Hepatocyte (in vitro differentiated cells): ENCODE measurements at regions not wholly inside any gene's neighbourhood (a gene's known extent, or its start where the extent isn't known, plus 50 kb on each side); places are given as distances from the start of the nearest gene placed in this dataset.

Experiments used
- DNase-seq: peaks from one replicate; pipeline ENCODE4 v3.0.0-alpha.2; 2016; ENCODE audit warnings: low spot score
- H2AFZ ChIP-seq: fragments of 200-600 bp; sonication (generic); 2 replicates; pipeline ENCODE4 v1.6.0; 2016; ENCODE audit warnings: antibody characterized with exemption, mild to moderate bottlenecking
- H3K27ac ChIP-seq: fragments of 200-600 bp; sonication (generic); 2 replicates; pipeline ENCODE4 v1.5.1; 2016; ENCODE audit warnings: mild to moderate bottlenecking
- H3K27me3 ChIP-seq: fragments of 200-600 bp; sonication (generic); 2 replicates; pipeline ENCODE4 v1.6.1; 2016
- H3K36me3 ChIP-seq: fragments of 200-600 bp; sonication (generic); replicated peaks from 2 replicates; pipeline ENCODE4 v1.5.1; 2016; ENCODE audit warnings: low read depth; ENCODE audit not compliant: insufficient read depth
- H3K4me1 ChIP-seq: fragments of 200-600 bp; sonication (generic); 2 replicates; pipeline ENCODE4 v1.5.1; 2016; ENCODE audit warnings: mild to moderate bottlenecking, moderate library complexity; ENCODE audit not compliant: insufficient read depth
- H3K4me2 ChIP-seq: fragments of 200-600 bp; sonication (generic); 2 replicates; pipeline ENCODE4 v1.6.0; 2016
- H3K4me3 ChIP-seq: fragments of 200-600 bp; sonication (generic); 2 replicates; pipeline ENCODE4 v1.5.1; 2016; ENCODE audit warnings: mild to moderate bottlenecking
- H3K79me2 ChIP-seq: fragments of 200-600 bp; sonication (generic); 2 replicates; pipeline ENCODE4 v1.6.0; 2017; ENCODE audit warnings: mild to moderate bottlenecking
- H3K9me2 ChIP-seq: fragments of 200-600 bp; sonication (generic); replicated peaks from 2 replicates; pipeline ENCODE4 v1.6.0; 2017; ENCODE audit warnings: mild to moderate bottlenecking; ENCODE audit not compliant: insufficient read depth
- H3K9me3 ChIP-seq: fragments of 200-600 bp; sonication (generic); 2 replicates; pipeline ENCODE4 v1.5.1; 2016; ENCODE audit warnings: low read depth, mild to moderate bottlenecking
- H4K20me1 ChIP-seq: fragments of 200-600 bp; sonication (generic); 2 replicates; pipeline ENCODE4 v1.6.0; 2016; ENCODE audit warnings: mild to moderate bottlenecking; ENCODE audit not compliant: insufficient read depth, poor library complexity, severe bottlenecking
- EZH2 ChIP-seq: fragments of 200-600 bp; sonication (generic); IDR thresholded peaks from 2 replicates; pipeline ENCODE4 v1.6.1; 2016; ENCODE audit warnings: antibody characterized with exemption, mild to moderate bottlenecking, borderline replicate concordance
- EZH2phosphoT487 ChIP-seq: fragments of 200-600 bp; sonication (generic); IDR thresholded peaks from one replicate; pipeline ENCODE4 v1.6.1; 2018; ENCODE audit warnings: antibody characterized with exemption, mild to moderate bottlenecking, low read depth, moderate library complexity; ENCODE audit not compliant: unreplicated experiment, severe bottlenecking
- WGBS: methylation state at CpG from one replicate; pipeline ENCODE4 v1.1.6; 2016; ENCODE audit warnings: low lambda C conversion rate; ENCODE audit errors: missing lambda C conversion rate; 5-methylcytosine and 5-hydroxymethylcytosine counted together
- TF ChIP-seq, protein P1 (sequence below): fragments of 200-600 bp; sonication (generic); IDR thresholded peaks from 2 replicates; pipeline ENCODE4 v1.5.1; 2016; ENCODE audit warnings: antibody characterized with exemption, mild to moderate bottlenecking; ENCODE audit not compliant: poor library complexity

DNA sequence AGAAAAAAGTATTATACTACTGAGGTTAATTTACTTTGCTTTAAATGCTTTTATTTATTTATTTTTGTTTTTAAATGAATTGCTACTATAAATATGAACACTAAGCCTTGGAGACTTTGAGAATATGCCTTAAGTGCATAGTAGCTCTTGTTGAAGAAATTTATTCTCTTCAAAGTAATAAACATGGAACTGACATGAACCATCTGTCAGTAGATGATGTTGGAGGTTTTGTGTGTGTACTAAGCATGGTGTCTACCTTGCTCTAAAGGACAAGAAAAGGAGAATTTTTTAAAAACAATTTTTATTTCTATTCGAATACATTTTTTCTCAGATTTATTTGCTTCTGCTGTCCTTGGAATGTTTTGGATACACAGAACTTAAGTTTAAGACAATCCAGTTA, 81.1 kb upstream of the PDZRN3 start:
- Histone ChIP-seq H3K4me1 (peaks cover 8% of the 10 kb centered on the region), H3K9me3 (no peaks in the 10 kb centered on the region), H3K79me2 (no peaks in the 10 kb centered on the region), H3K4me2 (no peak overlapping the region), H4K20me1 (no peaks in the 10 kb centered on the region), H2AFZ (no peak overlapping the region), H3K36me3 (no peaks in the 10 kb centered on the region), H3K27ac (no peak overlapping the region), H3K27me3 (no peaks in the 10 kb centered on the region), H3K9me2 (no peaks in the 10 kb centered on the region), H3K4me3 (no peak overlapping the region)
- no peak for DNase-seq
- TF ChIP-seq, protein P1, sequence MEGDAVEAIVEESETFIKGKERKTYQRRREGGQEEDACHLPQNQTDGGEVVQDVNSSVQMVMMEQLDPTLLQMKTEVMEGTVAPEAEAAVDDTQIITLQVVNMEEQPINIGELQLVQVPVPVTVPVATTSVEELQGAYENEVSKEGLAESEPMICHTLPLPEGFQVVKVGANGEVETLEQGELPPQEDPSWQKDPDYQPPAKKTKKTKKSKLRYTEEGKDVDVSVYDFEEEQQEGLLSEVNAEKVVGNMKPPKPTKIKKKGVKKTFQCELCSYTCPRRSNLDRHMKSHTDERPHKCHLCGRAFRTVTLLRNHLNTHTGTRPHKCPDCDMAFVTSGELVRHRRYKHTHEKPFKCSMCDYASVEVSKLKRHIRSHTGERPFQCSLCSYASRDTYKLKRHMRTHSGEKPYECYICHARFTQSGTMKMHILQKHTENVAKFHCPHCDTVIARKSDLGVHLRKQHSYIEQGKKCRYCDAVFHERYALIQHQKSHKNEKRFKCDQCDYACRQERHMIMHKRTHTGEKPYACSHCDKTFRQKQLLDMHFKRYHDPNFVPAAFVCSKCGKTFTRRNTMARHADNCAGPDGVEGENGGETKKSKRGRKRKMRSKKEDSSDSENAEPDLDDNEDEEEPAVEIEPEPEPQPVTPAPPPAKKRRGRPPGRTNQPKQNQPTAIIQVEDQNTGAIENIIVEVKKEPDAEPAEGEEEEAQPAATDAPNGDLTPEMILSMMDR: no peak
- no peak for TF ChIP-seq EZH2
- no peak for TF ChIP-seq EZH2phosphoT487
- WGBS: 89% methylated on average over 1 of the region's 1 CpG

DNA sequence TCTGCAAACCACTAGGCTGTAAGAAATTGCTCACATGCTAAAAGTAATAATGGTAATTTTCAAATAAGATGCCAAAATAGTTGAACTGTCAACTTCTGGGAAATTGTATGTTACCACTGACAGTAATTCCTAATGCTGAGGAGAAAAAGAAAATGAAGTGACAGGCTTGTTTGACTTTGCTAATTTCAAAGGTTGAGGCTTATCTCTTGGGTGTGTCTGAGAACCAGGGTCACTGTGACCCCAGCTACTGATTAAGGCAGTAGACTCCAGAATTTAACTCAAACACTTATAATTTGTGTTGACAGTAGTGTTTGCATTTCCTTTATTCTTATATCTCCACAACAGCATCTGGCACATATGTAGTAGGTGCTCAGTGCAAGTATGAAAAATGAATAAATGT, 74.6 kb upstream of the PDZRN3 start:
- H3K27me3 ChIP-seq: no peaks in the 10 kb centered on the region
- no peaks in the 10 kb centered on the region for H3K79me2 ChIP-seq
- DNase-seq: no peak
- TF ChIP-seq EZH2phosphoT487 (no peak), EZH2 (no peak)
- TF ChIP-seq, protein P1: no peak
- no peak overlapping the region for H3K27ac ChIP-seq
- H2AFZ ChIP-seq: no peak overlapping the region
- H3K4me3 ChIP-seq: no peak overlapping the region
- no peaks in the 10 kb centered on the region for H3K36me3 ChIP-seq
- no peaks in the 10 kb centered on the region for H3K9me2 ChIP-seq
- H3K4me2 ChIP-seq: no peak overlapping the region
- H3K9me3 ChIP-seq: no peaks in the 10 kb centered on the region
- H4K20me1 ChIP-seq: no peaks in the 10 kb centered on the region
- no peaks in the 10 kb centered on the region for H3K4me1 ChIP-seq

DNA sequence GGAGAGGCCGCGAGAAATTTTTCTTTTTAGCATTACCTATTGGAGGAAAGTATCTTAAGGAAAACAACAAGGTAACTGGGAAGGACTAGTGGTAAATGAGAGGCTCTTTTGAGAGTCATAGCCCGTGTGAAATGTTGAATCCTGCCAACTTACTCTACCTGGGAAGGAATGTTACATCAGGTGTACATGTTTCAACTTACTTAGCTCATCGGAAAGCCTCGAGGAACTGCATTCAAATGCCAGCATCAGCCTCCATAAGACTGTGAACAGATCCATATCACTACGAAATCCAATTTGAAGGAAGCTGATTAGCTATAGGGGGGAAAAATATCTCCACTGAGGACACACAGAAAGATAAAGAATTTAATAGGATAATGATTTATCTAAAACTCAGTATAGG, 72.3 kb upstream of the PDZRN3 start:
- Histone ChIP-seq H3K4me3 (no peak overlapping the region), H2AFZ (no peak overlapping the region), H3K4me1 (no peaks in the 10 kb centered on the region), H3K27me3 (no peaks in the 10 kb centered on the region), H3K36me3 (no peaks in the 10 kb centered on the region), H3K79me2 (no peaks in the 10 kb centered on the region), H3K9me3 (no peaks in the 10 kb centered on the region), H3K27ac (no peak overlapping the region), H3K9me2 (no peaks in the 10 kb centered on the region), H4K20me1 (no peaks in the 10 kb centered on the region), H3K4me2 (no peak overlapping the region)
- 72% methylated on average over 6 of the region's 6 CpGs for WGBS
- TF ChIP-seq, protein P1: no peak
- TF ChIP-seq EZH2 (no peak), EZH2phosphoT487 (no peak)
- DNase-seq: no peak

DNA sequence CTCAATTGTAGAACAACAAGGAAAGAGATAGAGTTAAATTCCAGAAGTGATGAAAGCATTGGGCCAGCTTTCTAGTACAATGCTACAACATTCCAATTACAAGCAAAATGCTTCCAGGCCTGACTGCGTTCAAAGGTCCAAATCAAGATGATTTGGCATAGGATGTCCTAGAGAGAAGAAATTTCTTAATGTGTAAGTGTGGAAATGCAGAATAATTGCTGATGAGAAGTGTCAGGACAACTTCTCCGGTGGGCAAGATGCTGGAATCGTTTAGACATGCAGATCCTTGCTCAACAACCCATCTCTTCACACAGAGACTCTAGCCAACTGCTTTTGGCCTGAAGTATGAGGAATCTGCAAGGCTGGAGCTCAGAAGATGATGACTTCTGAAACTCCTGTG, 71.1 kb upstream of the PDZRN3 start:
- H3K27ac ChIP-seq: no peak overlapping the region
- H2AFZ ChIP-seq: no peak overlapping the region
- no peaks in the 10 kb centered on the region for H4K20me1 ChIP-seq
- WGBS: 96% methylated on average over 3 of the region's 3 CpGs
- no peaks in the 10 kb centered on the region for H3K9me2 ChIP-seq
- H3K4me2 ChIP-seq: no peak overlapping the region
- H3K27me3 ChIP-seq: no peaks in the 10 kb centered on the region
- no peaks in the 10 kb centered on the region for H3K4me1 ChIP-seq
- H3K4me3 ChIP-seq: no peak overlapping the region
- no peaks in the 10 kb centered on the region for H3K79me2 ChIP-seq
- DNase-seq: no peak
- H3K36me3 ChIP-seq: no peaks in the 10 kb centered on the region
- no peaks in the 10 kb centered on the region for H3K9me3 ChIP-seq
- TF ChIP-seq EZH2 (no peak), EZH2phosphoT487 (no peak)
- TF ChIP-seq, protein P1: no peak
